Gastroesophageal sphincter (tissue), 4 donors: ENCODE measurements at regions not wholly inside any gene's neighbourhood (a gene's known extent, or its start where the extent isn't known, plus 50 kb on each side); places are given as distances from the start of the nearest gene placed in this dataset.

ENCODE experiments used
- ATAC-seq: fragments of 150-250 bp; one replicate; pipeline ENCODE4 v1.9.1; 2016; ENCODE audit warnings: mild to moderate bottlenecking, moderate library complexity
- H3K27ac ChIP-seq, 4 donors: fragments of 200-600 bp; sonication (generic) in 3 of 4; 1 replicate in 3 of 4; 2 replicates in 1 of 4; pipeline ENCODE4 v1.5.1; 2016 to 2019
- H3K27me3 ChIP-seq: fragments of 200-600 bp; sonication (generic); one replicate; pipeline ENCODE4 v1.5.1; 2019
- H3K36me3 ChIP-seq, 2 donors: fragments of 200-600 bp; sonication (generic); one replicate each; pipeline ENCODE4 v1.5.1; 2019; ENCODE audit warnings: control low read depth in 1 of 2
- H3K4me1 ChIP-seq, 3 donors: fragments of 200-600 bp; sonication (generic); 1 replicate in 2 of 3; 2 replicates in 1 of 3; pipeline ENCODE4 v1.5.1; 2016 to 2019; ENCODE audit warnings: control low read depth in 2 of 3
- H3K4me3 ChIP-seq, 2 donors: fragments of 200-600 bp; sonication (generic); one replicate each; pipeline ENCODE4 v1.5.1; 2019; ENCODE audit warnings: mild to moderate bottlenecking in 1 of 2, moderate library complexity in 1 of 2
- H3K9me3 ChIP-seq, 3 donors: fragments of 200-600 bp; sonication (generic); one replicate each; pipeline ENCODE4 v1.5.1; 2017 to 2019; ENCODE audit warnings: control low read depth in 2 of 3
- CTCF ChIP-seq, 4 experiments: fragments of 200-600 bp in 2 of 4; fragments of 450-650 bp in 2 of 4; sonication (generic) in 1 of 4; IDR thresholded peaks; one replicate each; pipeline ENCODE4 v1.5.1; 2017 to 2019; ENCODE audit warnings: antibody characterized with exemption in 4 of 4, mild to moderate bottlenecking in 2 of 4, moderate library complexity in 2 of 4
- EP300 ChIP-seq: sonication (generic); formaldehyde crosslinking; IDR thresholded peaks from one replicate; pipeline ENCODE4 v1.6.1; 2017; ENCODE audit warnings: antibody characterized with exemption, mild to moderate bottlenecking
- POLR2A ChIP-seq, 2 donors: fragments of 450-650 bp; IDR thresholded peaks; one replicate each; pipeline ENCODE4 v1.6.1; 2017; ENCODE audit warnings: antibody characterized with exemption in 2 of 2, mild to moderate bottlenecking in 2 of 2, moderate library complexity in 1 of 2
- POLR2AphosphoS5 ChIP-seq: sonication (generic); formaldehyde crosslinking; IDR thresholded peaks from one replicate; pipeline ENCODE4 v1.6.1; 2017; ENCODE audit warnings: antibody characterized with exemption
- WGBS, 2 donors: methylation state at CpG; one replicate each; pipeline ENCODE4 v1.1.5; 2018; ENCODE audit warnings: low coverage in 1 of 2; 5-methylcytosine and 5-hydroxymethylcytosine counted together

GRCh38 chr7:153012203-153012602 is 252.7 kb downstream of the ACTR3B start:
- H3K36me3 ChIP-seq, result no peaks in the 10 kb centered on the region
- ATAC-seq, result no peak
- no peak overlapping the region for H3K4me3 ChIP-seq
- no peak overlapping the region for H3K27ac ChIP-seq
- TF ChIP-seq EP300 (no peak), CTCF (IDR thresholded peaks at IDR 0.05) (no peak), POLR2A (IDR thresholded peaks at IDR 0.05) (no peak), POLR2AphosphoS5 (no peak)
- H3K4me1 ChIP-seq, result no peaks in the 10 kb centered on the region
- no peaks in the 10 kb centered on the region for H3K27me3 ChIP-seq
- WGBS, 2 donors, result 76 to 88% methylated on average over 2 to 3 of the region's 4 CpGs
- H3K9me3 ChIP-seq, result no peaks in the 10 kb centered on the region

GRCh38 chr7:153017223-153017622 is 257.7 kb downstream of the ACTR3B start:
- no peak for TF ChIP-seq POLR2A (IDR thresholded peaks at IDR 0.05)
- no peak for TF ChIP-seq CTCF (IDR thresholded peaks at IDR 0.05)
- TF ChIP-seq POLR2AphosphoS5, result no peak
- no peak for TF ChIP-seq EP300
- H3K27me3 ChIP-seq, result peaks cover 5% of the 10 kb centered on the region
- H3K9me3 ChIP-seq, result peaks cover 0 to 6% (median 0%) of the 10 kb centered on the region in 3 donors
- no peak overlapping the region for H3K4me3 ChIP-seq
- H3K36me3 ChIP-seq, result no peaks in the 10 kb centered on the region
- 31 to 66% methylated on average over 5 to 10 of the region's 14 CpGs for WGBS, 2 donors
- no peak overlapping the region for H3K27ac ChIP-seq
- no peak for ATAC-seq
- no peaks in the 10 kb centered on the region for H3K4me1 ChIP-seq

- no peaks in the 10 kb centered on the region for H3K4me1 ChIP-seq
- TF ChIP-seq EP300 (no peak), POLR2A (IDR thresholded peaks at IDR 0.05) (no peak), CTCF (IDR thresholded peaks at IDR 0.05) (no peak), POLR2AphosphoS5 (no peak)
- H3K36me3 ChIP-seq, result no peaks in the 10 kb centered on the region
- no peak overlapping the region for H3K4me3 ChIP-seq
- H3K9me3 ChIP-seq, result peaks cover 0 to 6% (median 0%) of the 10 kb centered on the region in 3 donors
- 70 to 86% methylated on average over 2 to 3 of the region's 6 CpGs for WGBS, 2 donors
- ATAC-seq, result no peak
- peaks cover 5% of the 10 kb centered on the region for H3K27me3 ChIP-seq
- no peak overlapping the region for H3K27ac ChIP-seq
Observed at GRCh38 chr7:153021542-153021941, 262.0 kb downstream of the ACTR3B start.

- 47 to 56% methylated on average over 6 to 9 of the region's 12 CpGs for WGBS, 2 donors
- H3K27ac ChIP-seq, result no peak overlapping the region
Observed at GRCh38 chr7:153022475-153023193, 263.1 kb downstream of the ACTR3B start.

More at GRCh38 chr7:153022475-153023193, 263.1 kb downstream of the ACTR3B start:
- Histone ChIP-seq H3K9me3 (peaks cover 0 to 6% (median 0%) of the 10 kb centered on the region in 3 donors), H3K36me3 (no peaks in the 10 kb centered on the region), H3K4me1 (no peaks in the 10 kb centered on the region), H3K27me3 (peaks cover 5% of the 10 kb centered on the region), H3K4me3 (no peak overlapping the region)
- TF ChIP-seq POLR2A (IDR thresholded peaks at IDR 0.05), result no peak
- TF ChIP-seq POLR2AphosphoS5, result no peak
- no peak for TF ChIP-seq CTCF (IDR thresholded peaks at IDR 0.05)
- TF ChIP-seq EP300, result no peak
- ATAC-seq, result no peak
